WERI-Rb-1 (cell line): ENCODE measurements at regions not wholly inside any gene's neighbourhood (a gene's known extent, or its start where the extent isn't known, plus 50 kb on each side); places are given as distances from the start of the nearest gene placed in this dataset.

Source experiments
- DNase-seq: peaks from one replicate; pipeline ENCODE4 v3.0.0-alpha.2; 2020
- H3K27ac ChIP-seq: fragments of 250-450 bp; sonication (Bioruptor Pico); 2 replicates; pipeline ENCODE4 v1.5.1; 2020; ENCODE audit warnings: mild to moderate bottlenecking, moderate library complexity
- H3K27me3 ChIP-seq: fragments of 250-450 bp; sonication (Bioruptor Pico); 2 replicates; pipeline ENCODE4 v1.5.1; 2021; ENCODE audit warnings: mild to moderate bottlenecking, low read depth, moderate library complexity; ENCODE audit not compliant: insufficient read depth, severe bottlenecking
- H3K36me3 ChIP-seq: fragments of 250-450 bp; sonication (Bioruptor Pico); 2 replicates; pipeline ENCODE4 v1.5.1; 2020; ENCODE audit warnings: mild to moderate bottlenecking, moderate library complexity
- H3K4me3 ChIP-seq: 2 replicates; pipeline ENCODE4 v1.5.1; 2011; ENCODE audit warnings: low read depth, mild to moderate bottlenecking, control low read depth, low read length
- H3K9me3 ChIP-seq: fragments of 250-450 bp; sonication (Bioruptor Pico); 2 replicates; pipeline ENCODE4 v1.5.1; 2021; ENCODE audit warnings: mild to moderate bottlenecking, moderate library complexity; ENCODE audit not compliant: severe bottlenecking
- CTCF ChIP-seq: IDR thresholded peaks from 2 replicates; pipeline ENCODE4 v1.5.1; 2011; ENCODE audit warnings: low read depth, mild to moderate bottlenecking, control low read depth, inconsistent platforms, low read length

GRCh38 chr1:238499021-238499420 is 608.3 kb upstream of the ZP4 start:
- Histone ChIP-seq H3K27me3 (no peaks in the 10 kb centered on the region), H3K9me3 (peaks cover 3% of the 10 kb centered on the region), H3K27ac (no peak overlapping the region), H3K4me3 (no peak overlapping the region), H3K36me3 (no peaks in the 10 kb centered on the region)
- no peak for TF ChIP-seq CTCF
- DNase-seq, result no peak

- no peak overlapping the region for H3K27ac ChIP-seq
- no peak overlapping the region for H3K4me3 ChIP-seq
- no peaks in the 10 kb centered on the region for H3K27me3 ChIP-seq
- TF ChIP-seq CTCF, result peak; percentile 22; the same call in 1 of the 2 replicates
- no peak for DNase-seq
- H3K36me3 ChIP-seq, result no peaks in the 10 kb centered on the region
- no peaks in the 10 kb centered on the region for H3K9me3 ChIP-seq
These were observed 601.5 kb upstream of the ZP4 start for GRCh38 chr1:238492271-238492670.

GRCh38 chr1:238491265-238491664 is 600.5 kb upstream of the ZP4 start:
- TF ChIP-seq CTCF, result no peak
- no peak overlapping the region for H3K27ac ChIP-seq

GRCh38 chr1:238489006-238489405 is 598.3 kb upstream of the ZP4 start:
- no peaks in the 10 kb centered on the region for H3K36me3 ChIP-seq
- H3K4me3 ChIP-seq, result no peak overlapping the region
- H3K27ac ChIP-seq, result no peak overlapping the region
- no peaks in the 10 kb centered on the region for H3K27me3 ChIP-seq
- no peak for TF ChIP-seq CTCF
- H3K9me3 ChIP-seq, result no peaks in the 10 kb centered on the region
- DNase-seq, result no peak

More at GRCh38 chr1:238491265-238491664, 600.5 kb upstream of the ZP4 start:
- H3K36me3 ChIP-seq, result no peaks in the 10 kb centered on the region
- H3K4me3 ChIP-seq, result no peak overlapping the region
- H3K9me3 ChIP-seq, result no peaks in the 10 kb centered on the region
- DNase-seq, result no peak
- H3K27me3 ChIP-seq, result no peaks in the 10 kb centered on the region

GRCh38 chr1:238488401-238488800 is 597.7 kb upstream of the ZP4 start:
- Histone ChIP-seq H3K4me3 (no peak overlapping the region), H3K36me3 (no peaks in the 10 kb centered on the region), H3K27me3 (no peaks in the 10 kb centered on the region), H3K27ac (no peak overlapping the region), H3K9me3 (no peaks in the 10 kb centered on the region)
- no peak for TF ChIP-seq CTCF
- DNase-seq, result no peak

GRCh38 chr1:238487931-238488330 is 597.2 kb upstream of the ZP4 start:
- Histone ChIP-seq H3K9me3 (no peaks in the 10 kb centered on the region), H3K27me3 (no peaks in the 10 kb centered on the region), H3K4me3 (no peak overlapping the region), H3K27ac (no peak overlapping the region), H3K36me3 (no peaks in the 10 kb centered on the region)
- DNase-seq, result no peak
- TF ChIP-seq CTCF, result no peak
